H1 (cell line): ENCODE measurements at regions not wholly inside any gene's neighbourhood (a gene's known extent, or its start where the extent isn't known, plus 50 kb on each side); places are given as distances from the start of the nearest gene placed in this dataset.

Experiments
- TF ChIP-seq, protein P1 (sequence below): IDR thresholded peaks from 2 replicates; pipeline ENCODE4 v1.6.1; 2011; ENCODE audit warnings: low read depth, mild to moderate bottlenecking, low read length; ENCODE audit not compliant: insufficient read depth

DNA sequence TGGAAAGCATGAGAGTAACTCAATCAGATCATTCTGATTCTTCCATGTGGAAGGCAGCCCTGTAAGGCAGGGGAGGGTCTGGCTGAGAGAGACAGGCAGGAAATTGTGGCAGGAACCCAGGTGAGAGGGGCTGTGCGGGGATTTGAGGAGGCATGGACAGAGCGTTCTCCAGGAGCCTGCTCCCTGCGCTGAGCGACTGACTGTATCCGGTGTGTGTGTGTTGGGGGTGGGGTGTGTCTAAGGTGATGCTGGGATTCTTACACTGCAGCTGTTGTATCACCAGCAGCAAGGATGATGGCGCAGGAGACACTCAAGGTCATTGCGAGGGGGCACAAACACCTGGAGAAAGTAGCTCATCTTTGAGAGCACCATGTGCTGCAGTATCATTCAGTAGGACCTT lies 128.5 kb downstream of the RHOU start (continued):
- TF ChIP-seq, protein P1, sequence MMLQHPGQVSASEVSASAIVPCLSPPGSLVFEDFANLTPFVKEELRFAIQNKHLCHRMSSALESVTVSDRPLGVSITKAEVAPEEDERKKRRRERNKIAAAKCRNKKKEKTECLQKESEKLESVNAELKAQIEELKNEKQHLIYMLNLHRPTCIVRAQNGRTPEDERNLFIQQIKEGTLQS: no peak
